Ovary (tissue), 7 donors: ENCODE measurements at regions not wholly inside any gene's neighbourhood (a gene's known extent, or its start where the extent isn't known, plus 50 kb on each side); places are given as distances from the start of the nearest gene placed in this dataset.

Experiments
- DNase-seq, 5 donors: peaks; one replicate each; pipeline ENCODE4 v3.0.0-alpha.2; 2019 to 2020
- H3K27ac ChIP-seq, 2 donors: fragments of 200-600 bp; one replicate each; pipeline versions ENCODE4 v1.5.1 to v1.8.0; 2019 to 2022
- H3K27me3 ChIP-seq: fragments of 200-600 bp; one replicate; pipeline ENCODE4 v1.8.0; 2022
- H3K36me3 ChIP-seq: fragments of 200-600 bp; sonication (generic); one replicate; pipeline ENCODE4 v1.5.1; 2019
- H3K4me1 ChIP-seq: one replicate; pipeline ENCODE4 v1.8.1; 2013; ENCODE audit warnings: mild to moderate bottlenecking, moderate library complexity; ENCODE audit not compliant: insufficient read depth
- H3K4me3 ChIP-seq: fragments of 200-600 bp; sonication (generic); one replicate; pipeline ENCODE4 v1.5.1; 2017
- H3K9me3 ChIP-seq, 2 donors: fragments of 200-600 bp in 1 of 2; sonication (generic) in 1 of 2; one replicate each; pipeline versions ENCODE4 v1.5.1 to v1.8.1; 2013 to 2019; ENCODE audit warnings: mild to moderate bottlenecking in 1 of 2, moderate library complexity in 1 of 2
- CTCF ChIP-seq, 3 donors: fragments of 450-650 bp in 2 of 3; fragments of 200-600 bp in 1 of 3; IDR thresholded peaks; one replicate each; pipeline versions ENCODE4 v1.5.1 to v1.8.0; 2016 to 2022; ENCODE audit warnings: antibody characterized with exemption in 3 of 3, mild to moderate bottlenecking in 1 of 3
- EP300 ChIP-seq: sonication (generic); formaldehyde crosslinking; IDR thresholded peaks from one replicate; pipeline ENCODE4 v1.6.1; 2017; ENCODE audit warnings: antibody characterized with exemption
- POLR2A ChIP-seq: fragments of 450-650 bp; IDR thresholded peaks from one replicate; pipeline ENCODE4 v1.6.1; 2017; ENCODE audit warnings: antibody characterized with exemption, mild to moderate bottlenecking, moderate library complexity
- WGBS, 3 donors: extraction: QIAGEN DNeasy Blood & Tissue Kit in 1 of 3; methylation state at CpG; one replicate each; pipeline versions ENCODE4 v1.1.5 to v1.1.7; 2013 to 2017; 5-methylcytosine and 5-hydroxymethylcytosine counted together
- intact Hi-C, 4 donors: fragments of 100-400 bp; cut with DNase I; formaldehyde crosslinking; loops; one replicate each; pipeline versions ENCODE4 v1.11.0 to v1.15.1; 2022 to 2023
- donor health status: DM: no; HTN: no; CAD: no; lungs with moderate emphysema.
- donor health status: DM: no; HTN: no; CAD: no.
- donor health status: Bipolar disorder and iron deficiency.
- donor health status: DM: no; HTN: no; CAD: no.
- donor health status: DM: yes; HTN: yes; CAD: no.

DNA sequence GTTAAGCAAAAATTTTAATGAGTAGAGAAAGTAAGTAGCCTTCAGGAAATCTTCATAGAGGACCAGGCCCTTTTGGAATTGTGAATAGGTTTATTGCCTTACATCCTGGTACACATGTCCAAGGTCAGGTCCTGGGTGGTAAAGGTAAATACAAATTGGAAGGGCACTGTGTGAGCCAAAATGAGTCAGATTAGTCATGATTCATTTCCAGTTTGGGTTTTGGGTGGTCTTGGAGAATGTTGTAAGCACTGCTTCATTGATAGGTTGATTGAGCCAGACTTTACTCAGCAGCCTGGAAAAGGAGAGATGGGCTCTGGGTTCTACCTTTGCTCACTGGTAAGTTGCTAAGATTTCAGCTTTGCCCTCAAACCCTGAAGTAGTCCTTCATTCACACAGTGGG is 82.5 kb upstream of the ZNF169 start:
- TF ChIP-seq POLR2A (no peak), EP300 (no peak), CTCF (IDR thresholded peaks at IDR 0.05) (no peak)
- H3K9me3 ChIP-seq = no peaks in the 10 kb centered on the region
- H3K4me3 ChIP-seq = no peak overlapping the region
- intact Hi-C loops = no loop called here
- H3K4me1 ChIP-seq = peaks cover 19% of the 10 kb centered on the region
- DNase-seq = no peak
- no peaks in the 10 kb centered on the region for H3K27me3 ChIP-seq
- no peaks in the 10 kb centered on the region for H3K36me3 ChIP-seq
- no peak overlapping the region for H3K27ac ChIP-seq

DNA sequence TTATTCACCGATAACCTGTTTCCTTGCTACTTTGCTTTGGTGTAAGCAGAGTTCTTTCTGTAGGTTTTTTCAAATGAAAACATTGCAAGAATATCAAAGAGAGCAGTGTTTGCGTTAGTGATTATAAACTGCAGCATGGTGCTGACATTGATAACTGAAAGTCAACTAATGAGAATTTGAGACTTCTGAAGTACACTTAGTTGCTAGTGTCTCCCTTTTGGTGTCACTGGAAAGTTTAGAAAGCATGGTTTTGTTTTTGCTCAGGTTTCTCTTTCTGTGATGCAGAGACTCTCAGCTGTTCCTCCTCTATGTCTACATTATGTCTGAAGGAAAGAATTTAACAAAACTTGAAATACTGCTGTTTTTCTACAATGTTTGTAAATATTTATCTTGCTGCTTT is 80.2 kb upstream of the ZNF169 start:
- H3K4me1 ChIP-seq = peaks cover 13% of the 10 kb centered on the region
- H3K4me3 ChIP-seq = no peak overlapping the region
- H3K36me3 ChIP-seq = no peaks in the 10 kb centered on the region
- no peaks in the 10 kb centered on the region for H3K27me3 ChIP-seq
- 77 to 83% (median 82%) methylated on average over 2 of the region's 2 CpGs for WGBS, 3 donors
- no peak overlapping the region for H3K27ac ChIP-seq
- H3K9me3 ChIP-seq = no peaks in the 10 kb centered on the region
- TF ChIP-seq POLR2A (no peak), CTCF (IDR thresholded peaks at IDR 0.05) (no peak), EP300 (no peak)
- intact Hi-C loops = no loop called here
- DNase-seq = no peak

DNA sequence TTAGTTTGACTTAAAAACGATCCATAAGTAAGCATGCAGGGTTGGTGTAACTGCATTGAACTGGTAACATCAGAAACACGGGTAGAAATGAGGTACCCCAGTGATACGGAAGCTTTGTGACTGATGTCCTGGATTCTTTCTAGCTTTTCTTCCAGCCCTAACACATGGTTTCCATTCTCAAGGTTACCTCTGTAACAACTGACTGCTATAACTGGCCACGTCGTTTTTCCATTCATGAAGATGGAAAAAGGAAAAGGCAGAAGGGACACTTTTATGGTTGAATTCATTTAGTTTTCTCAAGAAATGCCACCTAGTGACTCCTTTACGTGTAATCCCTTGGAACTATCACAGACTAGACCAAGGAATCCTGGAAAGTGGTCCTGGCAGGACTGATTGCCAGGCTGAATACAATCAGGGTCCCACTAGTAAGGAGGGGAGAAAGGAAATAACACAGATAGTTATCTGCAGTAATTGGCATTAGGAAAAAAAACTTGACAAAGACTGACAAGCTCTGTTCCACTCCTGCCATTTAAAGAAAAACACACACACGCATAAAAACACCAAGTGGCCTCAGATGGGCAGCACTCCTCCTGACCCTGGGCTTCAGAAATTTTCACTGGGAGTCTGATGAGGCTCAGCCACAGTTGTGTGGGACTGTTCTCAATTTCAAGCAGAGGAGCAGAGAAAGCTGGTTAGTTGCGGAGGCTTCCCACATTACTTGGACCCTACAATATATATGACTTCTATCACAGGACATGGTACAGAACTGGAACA is 77.5 kb upstream of the ZNF169 start:
- H3K9me3 ChIP-seq = no peaks in the 10 kb centered on the region
- H3K4me3 ChIP-seq = no peak overlapping the region
- H3K4me1 ChIP-seq = peaks cover 6% of the 10 kb centered on the region
- H3K36me3 ChIP-seq = no peaks in the 10 kb centered on the region
- TF ChIP-seq CTCF (IDR thresholded peaks at IDR 0.05) (no peak), EP300 (no peak), POLR2A (no peak)
- WGBS, 3 donors = 50 to 61% (median 53%) methylated on average over 8 of the region's 8 CpGs
- H3K27me3 ChIP-seq = no peaks in the 10 kb centered on the region
- DNase-seq = no peak
- intact Hi-C loops = no loop called here
- no peak overlapping the region for H3K27ac ChIP-seq

DNA sequence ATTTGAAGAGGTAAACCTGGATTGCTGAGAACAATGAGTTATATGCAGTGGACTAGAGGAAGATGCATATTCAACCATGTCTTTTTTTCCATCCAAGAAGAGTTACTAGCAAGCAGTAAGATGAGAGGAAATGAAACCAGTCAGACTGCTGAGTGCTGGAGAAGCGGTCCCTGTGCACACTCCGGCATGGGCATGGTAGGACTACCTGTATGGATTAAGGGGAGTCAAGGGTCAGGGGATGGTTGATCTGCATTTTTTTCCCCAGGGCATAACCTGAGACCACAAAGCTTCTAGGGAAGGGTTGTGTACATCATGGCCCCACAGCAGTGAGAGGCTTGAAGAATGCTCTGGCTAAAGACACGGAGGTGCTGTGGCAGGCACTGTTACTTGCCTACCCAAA is 76.6 kb upstream of the ZNF169 start:
- intact Hi-C loops = no loop called here
- no peak for TF ChIP-seq EP300
- TF ChIP-seq CTCF (IDR thresholded peaks at IDR 0.05) = no peak
- TF ChIP-seq POLR2A = no peak
- H3K9me3 ChIP-seq = no peaks in the 10 kb centered on the region
- peaks cover 5% of the 10 kb centered on the region for H3K4me1 ChIP-seq
- WGBS, 3 donors = 88 to 95% (median 89%) methylated on average over 3 of the region's 3 CpGs
- no peaks in the 10 kb centered on the region for H3K36me3 ChIP-seq
- H3K27me3 ChIP-seq = no peaks in the 10 kb centered on the region
- no peak overlapping the region for H3K4me3 ChIP-seq
- no peak for DNase-seq
- no peak overlapping the region for H3K27ac ChIP-seq
